ENCODE measurements at regions not wholly inside any gene's neighbourhood (a gene's known extent, or its start where the extent isn't known, plus 50 kb on each side); places are given as distances from the start of the nearest gene placed in this dataset.

DNA sequence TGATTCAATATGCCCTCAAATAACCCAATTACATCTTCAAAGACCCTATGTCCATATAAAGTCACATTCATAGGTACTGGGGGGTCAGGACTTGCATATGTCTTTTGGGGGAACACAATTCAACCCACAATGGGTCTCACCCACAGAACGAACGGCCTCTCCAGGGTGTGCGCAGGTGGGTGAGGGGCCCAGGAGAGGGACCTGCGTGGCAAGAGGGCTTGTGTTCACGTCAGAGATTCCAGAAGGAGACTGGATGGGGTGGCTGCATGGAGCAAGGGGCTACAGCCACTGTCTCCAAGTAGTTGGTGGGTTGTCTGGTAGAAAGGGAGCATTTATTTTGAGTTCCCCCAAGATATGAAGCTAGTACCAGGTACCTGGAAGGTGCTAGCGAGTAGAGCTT, 212.2 kb downstream of the SEC14L1 start:
- H3K27ac ChIP-seq (ENCODE audit: low read depth, low read length): no peak overlapping the region

GRCh38 chr17:77353684-77354419, 213.1 kb downstream of the SEC14L1 start:
- Histone ChIP-seq H3K4me1 (ENCODE audit: control insufficient read depth in 5 of 5, insufficient read depth in 5 of 5, low read length in 5 of 5) (peaks cover 8 to 39% (median 34%) of the 10 kb centered on the region in 5 donors), H3K9ac (ENCODE audit: low read length in 5 of 5) (no peak overlapping the region), H3K27ac (ENCODE audit: low read depth, low read length) (peak overlapping the region; percentile 50), H3K36me3 (ENCODE audit: control insufficient read depth in 5 of 5, insufficient read depth in 5 of 5, low read length in 5 of 5) (no peaks in the 10 kb centered on the region), H3K9me3 (ENCODE audit: control insufficient read depth in 5 of 5, low read length in 5 of 5) (no peaks in the 10 kb centered on the region), H3K4me3 (ENCODE audit: low read depth in 1 of 5, low read length in 5 of 5) (no peak overlapping the region), H3K27me3 (ENCODE audit: control insufficient read depth in 5 of 5, insufficient read depth in 4 of 5, low read length in 5 of 5) (no peaks in the 10 kb centered on the region)

More for the DNA sequence above, 212.2 kb downstream of the SEC14L1 start:
- H3K4me1 ChIP-seq (ENCODE audit: control insufficient read depth in 5 of 5, insufficient read depth in 5 of 5, low read length in 5 of 5): peaks cover 8 to 39% (median 34%) of the 10 kb centered on the region in 5 donors
- H3K9me3 ChIP-seq (ENCODE audit: control insufficient read depth in 5 of 5, low read length in 5 of 5): no peaks in the 10 kb centered on the region
- no peak overlapping the region for H3K9ac ChIP-seq (ENCODE audit: low read length in 5 of 5)
- no peaks in the 10 kb centered on the region for H3K36me3 ChIP-seq (ENCODE audit: control insufficient read depth in 5 of 5, insufficient read depth in 5 of 5, low read length in 5 of 5)
- no peaks in the 10 kb centered on the region for H3K27me3 ChIP-seq (ENCODE audit: control insufficient read depth in 5 of 5, insufficient read depth in 4 of 5, low read length in 5 of 5)
- no peak overlapping the region for H3K4me3 ChIP-seq (ENCODE audit: low read depth in 1 of 5, low read length in 5 of 5)

GRCh38 chr17:77354420-77354669, 213.6 kb downstream of the SEC14L1 start:
- Histone ChIP-seq H3K27me3 (ENCODE audit: control insufficient read depth in 5 of 5, insufficient read depth in 4 of 5, low read length in 5 of 5) (no peaks in the 10 kb centered on the region), H3K9me3 (ENCODE audit: control insufficient read depth in 5 of 5, low read length in 5 of 5) (no peaks in the 10 kb centered on the region), H3K27ac (ENCODE audit: low read depth, low read length) (peak overlapping the region; percentile 50), H3K4me3 (ENCODE audit: low read depth in 1 of 5, low read length in 5 of 5) (no peak overlapping the region), H3K9ac (ENCODE audit: low read length in 5 of 5) (no peak overlapping the region), H3K4me1 (ENCODE audit: control insufficient read depth in 5 of 5, insufficient read depth in 5 of 5, low read length in 5 of 5) (peaks cover 8 to 39% (median 34%) of the 10 kb centered on the region in 5 donors), H3K36me3 (ENCODE audit: control insufficient read depth in 5 of 5, insufficient read depth in 5 of 5, low read length in 5 of 5) (no peaks in the 10 kb centered on the region)

DNA sequence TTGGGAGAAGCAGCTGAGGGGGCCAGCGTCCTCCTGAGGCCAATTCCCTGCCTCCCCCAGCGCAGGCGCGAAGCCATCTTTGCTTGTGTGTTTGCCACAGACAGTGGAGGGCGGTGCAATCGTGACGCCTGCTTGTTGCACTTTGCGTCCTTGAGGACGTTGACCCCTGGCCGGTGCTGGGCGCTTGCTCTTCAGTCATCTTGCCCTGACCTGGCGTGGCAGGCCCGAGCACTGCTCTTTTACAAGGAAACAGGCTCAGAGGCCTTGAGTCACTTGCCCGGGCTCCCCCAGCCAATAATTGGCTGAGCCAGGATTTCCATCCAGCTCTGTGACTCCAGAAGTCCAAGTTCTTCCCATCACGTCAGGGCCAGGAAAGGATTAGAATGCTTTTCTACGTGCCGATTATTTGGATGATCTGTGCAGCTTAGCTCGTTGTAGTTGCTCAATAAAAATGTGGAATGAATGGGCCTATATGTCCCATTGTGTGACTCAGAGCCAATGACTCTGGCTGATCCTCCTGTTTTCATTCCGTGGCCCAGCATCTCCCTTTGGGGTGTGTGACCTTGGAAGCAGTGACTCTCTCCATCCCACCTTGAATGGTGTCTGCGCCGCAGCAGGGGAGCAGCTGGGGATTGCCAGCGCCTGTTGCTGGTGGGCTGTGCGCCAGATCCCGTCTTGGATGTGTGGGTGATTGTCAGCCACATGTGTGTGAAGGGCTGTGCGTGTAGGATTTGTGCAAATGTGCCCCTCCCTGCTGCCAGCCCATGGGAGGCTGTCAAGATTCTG, 214.1 kb downstream of the SEC14L1 start:
- no peaks in the 10 kb centered on the region for H3K27me3 ChIP-seq (ENCODE audit: control insufficient read depth in 5 of 5, insufficient read depth in 4 of 5, low read length in 5 of 5)
- no peak overlapping the region for H3K4me3 ChIP-seq (ENCODE audit: low read depth in 1 of 5, low read length in 5 of 5)
- H3K36me3 ChIP-seq (ENCODE audit: control insufficient read depth in 5 of 5, insufficient read depth in 5 of 5, low read length in 5 of 5): no peaks in the 10 kb centered on the region
- peaks cover 5 to 36% (median 31%) of the 10 kb centered on the region in 5 donors for H3K4me1 ChIP-seq (ENCODE audit: control insufficient read depth in 5 of 5, insufficient read depth in 5 of 5, low read length in 5 of 5)
- no peak overlapping the region for H3K9ac ChIP-seq (ENCODE audit: low read length in 5 of 5)
- peak overlapping the region; percentile 50 for H3K27ac ChIP-seq (ENCODE audit: low read depth, low read length)
- no peaks in the 10 kb centered on the region for H3K9me3 ChIP-seq (ENCODE audit: control insufficient read depth in 5 of 5, low read length in 5 of 5)

DNA sequence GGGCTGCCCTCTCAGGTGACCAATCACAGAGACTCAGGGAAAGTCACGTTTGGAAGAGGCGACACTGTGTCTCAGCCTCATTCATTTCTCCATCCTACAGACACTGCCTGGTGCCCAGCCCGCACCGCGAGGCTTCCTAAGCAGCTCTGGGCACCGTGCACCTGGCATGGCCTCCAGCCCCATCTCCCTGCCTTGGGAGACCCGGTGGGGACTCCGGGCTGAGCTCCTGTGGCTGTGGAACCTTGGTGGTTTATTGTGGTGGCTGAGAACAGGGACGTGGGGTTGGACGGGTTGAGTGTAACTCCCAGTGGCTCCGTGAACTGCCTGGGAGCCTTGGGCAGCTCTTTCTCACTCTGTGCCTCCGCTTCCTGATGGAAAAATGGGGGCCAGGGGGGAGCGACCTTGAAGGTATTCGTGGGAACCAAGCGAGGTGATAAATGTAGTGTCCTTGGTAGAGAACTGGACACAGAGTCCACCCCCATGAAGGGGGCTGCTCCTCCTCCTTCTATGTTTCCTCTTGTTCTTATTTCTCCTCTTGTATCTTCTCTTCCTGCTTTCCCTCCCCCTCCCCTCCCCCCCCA, 215.4 kb downstream of the SEC14L1 start:
- Histone ChIP-seq H3K27ac (ENCODE audit: low read depth, low read length) (no peak overlapping the region), H3K4me1 (ENCODE audit: control insufficient read depth in 5 of 5, insufficient read depth in 5 of 5, low read length in 5 of 5) (peaks cover 2 to 23% (median 17%) of the 10 kb centered on the region in 5 donors), H3K27me3 (ENCODE audit: control insufficient read depth in 5 of 5, insufficient read depth in 4 of 5, low read length in 5 of 5) (no peaks in the 10 kb centered on the region), H3K9ac (ENCODE audit: low read length in 5 of 5) (no peak overlapping the region), H3K36me3 (ENCODE audit: control insufficient read depth in 5 of 5, insufficient read depth in 5 of 5, low read length in 5 of 5) (no peaks in the 10 kb centered on the region), H3K9me3 (ENCODE audit: control insufficient read depth in 5 of 5, low read length in 5 of 5) (no peaks in the 10 kb centered on the region), H3K4me3 (ENCODE audit: low read depth in 1 of 5, low read length in 5 of 5) (no peak overlapping the region)

DNA sequence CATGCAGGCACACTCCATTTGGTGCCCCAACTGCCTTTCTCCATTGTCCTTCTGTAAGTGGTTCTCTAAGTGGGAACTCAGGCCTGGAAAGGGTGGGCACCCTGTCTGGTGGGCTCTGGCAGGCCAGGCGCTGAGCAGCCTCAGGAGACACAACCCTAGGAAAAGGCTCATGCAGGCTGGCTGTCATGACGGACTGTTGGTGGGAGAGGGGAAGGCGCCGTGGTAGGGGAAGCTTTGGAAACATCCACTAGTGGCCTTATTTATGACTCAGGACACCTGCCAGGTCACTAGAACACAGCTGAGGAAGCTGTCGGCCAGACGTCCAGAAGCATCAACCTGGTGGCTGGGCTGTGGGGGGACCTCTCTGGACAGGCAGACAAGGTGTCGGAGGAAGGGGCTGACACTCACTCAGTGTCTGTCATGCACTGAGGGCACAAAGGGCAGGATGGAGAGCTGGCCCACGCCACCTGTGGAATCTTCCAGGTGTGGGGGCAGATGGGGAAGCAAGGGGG, 216.0 kb downstream of the SEC14L1 start:
- Histone ChIP-seq H3K27me3 (ENCODE audit: control insufficient read depth in 5 of 5, insufficient read depth in 4 of 5, low read length in 5 of 5) (no peaks in the 10 kb centered on the region), H3K27ac (ENCODE audit: low read depth, low read length) (no peak overlapping the region), H3K4me1 (ENCODE audit: control insufficient read depth in 5 of 5, insufficient read depth in 5 of 5, low read length in 5 of 5) (peaks cover 0 to 17% (median 12%) of the 10 kb centered on the region in 5 donors), H3K9ac (ENCODE audit: low read length in 5 of 5) (no peak overlapping the region), H3K36me3 (ENCODE audit: control insufficient read depth in 5 of 5, insufficient read depth in 5 of 5, low read length in 5 of 5) (no peaks in the 10 kb centered on the region), H3K9me3 (ENCODE audit: control insufficient read depth in 5 of 5, low read length in 5 of 5) (no peaks in the 10 kb centered on the region), H3K4me3 (ENCODE audit: low read depth in 1 of 5, low read length in 5 of 5) (no peak overlapping the region)

DNA sequence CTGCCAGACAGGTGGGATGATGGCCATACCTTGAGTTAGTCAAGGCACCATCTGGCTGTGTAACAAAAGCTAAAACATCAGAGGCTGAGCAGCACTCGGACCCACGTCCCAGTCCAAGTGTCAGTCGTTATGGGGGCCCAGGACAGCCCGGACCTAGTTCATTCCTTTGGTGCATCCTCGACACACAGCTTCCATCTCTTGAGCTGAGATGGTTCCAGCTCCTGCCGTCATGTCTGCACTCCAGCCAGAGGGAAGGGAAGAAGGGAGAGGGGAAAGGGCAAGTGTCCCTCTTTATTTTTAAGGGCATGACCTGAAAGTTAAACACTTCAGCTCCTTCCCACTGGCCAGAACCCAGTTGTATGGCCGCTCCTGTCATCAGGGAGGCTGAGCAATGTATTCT, 218.0 kb downstream of the SEC14L1 start:
- no peaks in the 10 kb centered on the region for H3K9me3 ChIP-seq (ENCODE audit: control insufficient read depth in 5 of 5, low read length in 5 of 5)
- no peaks in the 10 kb centered on the region for H3K36me3 ChIP-seq (ENCODE audit: control insufficient read depth in 5 of 5, insufficient read depth in 5 of 5, low read length in 5 of 5)
- H3K27me3 ChIP-seq (ENCODE audit: control insufficient read depth in 5 of 5, insufficient read depth in 4 of 5, low read length in 5 of 5): no peaks in the 10 kb centered on the region
- H3K27ac ChIP-seq (ENCODE audit: low read depth, low read length): no peak overlapping the region
- H3K4me1 ChIP-seq (ENCODE audit: control insufficient read depth in 5 of 5, insufficient read depth in 5 of 5, low read length in 5 of 5): peaks cover 2 to 24% (median 15%) of the 10 kb centered on the region in 5 donors
- no peak overlapping the region for H3K9ac ChIP-seq (ENCODE audit: low read length in 5 of 5)
- no peak overlapping the region for H3K4me3 ChIP-seq (ENCODE audit: low read depth in 1 of 5, low read length in 5 of 5)

DNA sequence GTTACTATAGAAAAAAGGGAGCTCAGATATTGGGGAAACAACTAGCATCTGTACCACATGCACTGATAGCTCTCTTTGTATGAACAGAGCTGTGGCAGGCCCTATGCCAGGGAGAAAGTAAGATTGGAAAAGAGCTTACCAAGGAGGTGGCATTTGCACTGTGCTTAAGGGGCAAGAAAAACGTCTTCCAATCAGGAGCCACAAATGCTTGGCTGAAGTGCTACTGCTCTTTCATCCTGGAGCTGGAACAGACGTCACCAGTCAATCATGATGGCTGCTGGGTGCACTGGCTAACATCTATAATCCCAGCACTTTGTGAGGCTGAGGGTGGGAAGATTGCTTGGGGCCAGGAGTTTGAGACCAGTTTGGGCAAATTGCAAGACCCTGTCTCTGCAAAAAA, 218.5 kb downstream of the SEC14L1 start:
- no peaks in the 10 kb centered on the region for H3K36me3 ChIP-seq (ENCODE audit: control insufficient read depth in 5 of 5, insufficient read depth in 5 of 5, low read length in 5 of 5)
- no peaks in the 10 kb centered on the region for H3K9me3 ChIP-seq (ENCODE audit: control insufficient read depth in 5 of 5, low read length in 5 of 5)
- no peaks in the 10 kb centered on the region for H3K27me3 ChIP-seq (ENCODE audit: control insufficient read depth in 5 of 5, insufficient read depth in 4 of 5, low read length in 5 of 5)
- no peak overlapping the region for H3K4me3 ChIP-seq (ENCODE audit: low read depth in 1 of 5, low read length in 5 of 5)
- peaks cover 2 to 24% (median 17%) of the 10 kb centered on the region in 5 donors for H3K4me1 ChIP-seq (ENCODE audit: control insufficient read depth in 5 of 5, insufficient read depth in 5 of 5, low read length in 5 of 5)
- H3K9ac ChIP-seq (ENCODE audit: low read length in 5 of 5): no peak overlapping the region
- no peak overlapping the region for H3K27ac ChIP-seq (ENCODE audit: low read depth, low read length)

DNA sequence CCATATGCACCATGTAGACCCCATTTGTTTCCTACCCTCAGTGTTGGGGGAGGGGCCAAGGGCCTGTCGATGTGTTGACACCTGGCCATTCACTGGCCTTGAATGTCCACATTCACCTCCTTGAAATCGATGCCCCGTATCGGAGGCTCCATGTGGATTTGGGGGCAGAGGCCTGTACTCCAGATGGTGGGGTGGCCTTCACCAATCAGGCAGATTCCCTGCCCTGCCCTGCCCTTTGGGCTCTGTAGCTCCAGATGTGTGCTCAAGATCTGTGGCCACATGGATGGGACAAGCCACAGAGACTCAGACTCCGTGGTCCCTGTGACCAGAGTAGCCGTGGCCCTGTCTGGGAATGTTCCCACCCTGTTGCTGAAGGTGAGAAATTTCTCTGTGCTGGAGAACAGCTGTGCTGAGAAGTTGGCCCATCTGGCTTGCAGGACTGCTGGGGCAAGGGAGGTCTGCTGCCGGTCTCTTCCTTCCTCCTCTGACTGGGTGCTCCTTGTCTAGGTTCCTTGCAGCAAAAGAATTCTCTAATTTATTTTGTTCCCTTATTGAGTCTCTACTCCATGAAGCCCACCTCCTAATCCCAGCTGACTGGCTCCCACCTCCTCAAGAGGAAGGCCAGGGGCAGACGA, 221.3 kb downstream of the SEC14L1 start:
- H3K36me3 ChIP-seq (ENCODE audit: control insufficient read depth in 5 of 5, insufficient read depth in 5 of 5, low read length in 5 of 5): no peaks in the 10 kb centered on the region
- H3K9me3 ChIP-seq (ENCODE audit: control insufficient read depth in 5 of 5, low read length in 5 of 5): no peaks in the 10 kb centered on the region
- no peak overlapping the region for H3K27ac ChIP-seq (ENCODE audit: low read depth, low read length)
- no peak overlapping the region for H3K4me3 ChIP-seq (ENCODE audit: low read depth in 1 of 5, low read length in 5 of 5)
- H3K9ac ChIP-seq (ENCODE audit: low read length in 5 of 5): no peak overlapping the region
- no peaks in the 10 kb centered on the region for H3K27me3 ChIP-seq (ENCODE audit: control insufficient read depth in 5 of 5, insufficient read depth in 4 of 5, low read length in 5 of 5)
- peaks cover 10 to 37% (median 25%) of the 10 kb centered on the region in 5 donors for H3K4me1 ChIP-seq (ENCODE audit: control insufficient read depth in 5 of 5, insufficient read depth in 5 of 5, low read length in 5 of 5)
